IPS-11a (cell line): ENCODE measurements at regions not wholly inside any gene's neighbourhood (a gene's known extent, or its start where the extent isn't known, plus 50 kb on each side); places are given as distances from the start of the nearest gene placed in this dataset.

Source experiments
- H3K4me3 ChIP-seq: one replicate; pipeline ENCODE4 v1.5.1; 2013; ENCODE audit warnings: low read depth, low read length, control low read depth

GRCh38 chr15:31486506-31486905 is 159.9 kb downstream of the KLF13 start:
- no peak overlapping the region for H3K4me3 ChIP-seq

DNA sequence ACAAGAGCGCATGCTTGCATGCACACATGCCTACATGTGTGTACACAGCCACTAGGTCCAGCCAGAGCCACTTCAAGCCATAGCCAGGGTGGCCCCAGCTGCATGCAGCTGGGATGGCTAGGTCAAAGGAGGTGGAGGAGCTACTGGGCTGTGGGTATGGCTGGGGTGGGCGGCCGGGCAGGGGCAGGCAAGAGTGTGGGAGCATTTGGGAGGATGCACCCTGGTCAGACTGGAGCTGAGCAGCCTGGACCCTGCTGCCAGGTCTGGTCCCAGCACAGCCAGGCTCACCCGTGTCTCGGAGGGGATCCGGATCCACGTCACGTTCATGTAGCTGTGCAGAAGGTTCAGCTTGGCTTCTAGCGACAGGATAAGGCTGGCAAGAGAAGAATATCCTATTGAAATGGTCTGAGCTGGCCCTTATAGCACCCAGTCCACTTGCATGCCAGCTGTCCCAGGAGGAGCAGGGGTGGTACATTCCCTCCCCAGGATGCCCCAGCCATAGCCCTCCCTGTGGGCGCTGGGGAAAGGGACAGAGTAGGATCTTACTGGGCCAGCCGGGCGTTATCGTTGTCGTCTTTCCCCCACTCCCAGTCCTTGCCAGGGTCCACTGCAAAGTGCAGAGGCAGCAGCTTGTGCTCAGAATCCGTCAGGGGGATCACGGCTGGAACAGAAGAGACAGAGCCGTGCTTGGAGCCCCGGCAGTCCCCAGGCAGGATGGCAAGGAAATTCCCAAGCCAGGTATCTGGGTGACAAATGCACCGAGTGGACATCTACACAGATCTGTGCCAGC is 160.5 kb downstream of the KLF13 start:
- H3K4me3 ChIP-seq: no peak overlapping the region

DNA sequence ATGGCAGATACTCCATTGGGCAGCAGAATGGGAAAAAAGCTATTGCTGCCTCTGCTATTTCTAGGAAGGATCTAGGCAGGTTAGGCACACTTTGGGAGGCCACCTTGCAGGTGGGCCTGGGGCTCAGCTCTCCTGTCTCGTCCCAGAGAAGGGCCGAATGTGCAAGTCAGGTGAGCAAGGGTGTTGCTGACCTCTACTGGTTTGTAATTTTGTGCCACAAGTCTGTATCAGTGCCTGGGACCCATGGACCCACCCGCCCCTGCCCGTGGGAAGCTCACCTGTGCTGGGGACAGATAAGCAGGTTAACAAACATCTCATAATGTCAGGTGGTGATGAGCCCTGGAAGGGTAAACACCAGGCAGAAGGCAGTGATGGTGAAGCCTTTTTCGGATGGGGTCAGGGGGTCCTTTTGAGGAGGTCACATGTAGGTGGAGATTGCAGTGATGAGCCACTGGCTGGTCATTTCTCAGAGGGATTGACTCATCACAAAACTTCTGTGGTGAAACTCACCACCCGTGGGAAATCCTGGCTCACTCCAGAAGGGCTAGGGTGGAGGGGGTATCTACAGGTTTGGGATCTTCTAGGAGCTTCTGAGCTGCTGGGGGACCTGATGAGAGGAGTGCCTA is 161.3 kb downstream of the KLF13 start:
- H3K4me3 ChIP-seq: no peak overlapping the region

GRCh38 chr15:31488437-31489204 is 162.0 kb downstream of the KLF13 start:
- no peak overlapping the region for H3K4me3 ChIP-seq

DNA sequence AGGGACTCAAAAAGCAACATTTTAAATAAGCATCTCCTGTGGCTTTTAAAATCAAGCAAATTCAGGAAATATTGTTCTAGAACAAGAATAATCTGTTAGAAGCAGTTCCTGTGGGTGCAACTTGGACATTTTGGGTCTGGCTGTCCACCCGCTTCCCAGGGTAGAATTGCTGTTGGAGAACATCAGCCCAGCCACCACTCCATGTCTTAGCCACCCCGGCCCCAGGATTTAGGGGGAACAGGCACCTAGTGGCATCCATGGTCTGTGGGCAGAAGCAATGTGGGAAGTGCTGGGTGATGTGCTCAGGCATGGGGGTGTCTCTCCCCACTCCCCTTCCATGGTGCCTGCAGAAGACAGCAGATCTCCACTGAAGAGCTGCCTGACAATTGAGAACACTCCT is 162.6 kb downstream of the KLF13 start:
- no peak overlapping the region for H3K4me3 ChIP-seq

- no peak overlapping the region for H3K4me3 ChIP-seq
These were observed 163.4 kb downstream of the KLF13 start for GRCh38 chr15:31489801-31490646.

DNA sequence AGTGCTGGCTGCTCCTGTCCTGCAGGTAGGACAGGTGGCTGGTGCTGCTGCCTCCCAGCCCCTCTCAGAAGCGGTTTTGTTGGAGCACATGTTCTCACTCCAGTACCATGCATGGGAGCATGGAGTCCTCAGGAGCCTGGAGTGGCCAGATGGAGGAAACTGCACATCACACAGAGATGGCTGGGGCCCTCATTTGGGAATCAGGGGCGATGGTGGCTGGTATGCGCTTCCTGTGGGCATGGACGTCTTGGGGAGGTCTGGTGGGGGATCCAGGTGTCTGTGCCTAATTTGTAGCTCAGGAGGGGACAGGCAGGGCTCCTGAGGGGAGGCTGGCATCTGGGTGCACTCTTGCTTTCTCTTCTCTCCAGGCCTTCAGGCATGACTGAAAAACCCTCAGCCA is 168.2 kb downstream of the KLF13 start:
- no peak overlapping the region for H3K4me3 ChIP-seq

- H3K4me3 ChIP-seq: no peak overlapping the region
These were observed 168.6 kb downstream of the KLF13 start for GRCh38 chr15:31495281-31495680.

GRCh38 chr15:31497838-31498237 is 171.2 kb downstream of the KLF13 start:
- no peak overlapping the region for H3K4me3 ChIP-seq

GRCh38 chr15:31498329-31498728 is 171.7 kb downstream of the KLF13 start:
- H3K4me3 ChIP-seq: no peak overlapping the region

DNA sequence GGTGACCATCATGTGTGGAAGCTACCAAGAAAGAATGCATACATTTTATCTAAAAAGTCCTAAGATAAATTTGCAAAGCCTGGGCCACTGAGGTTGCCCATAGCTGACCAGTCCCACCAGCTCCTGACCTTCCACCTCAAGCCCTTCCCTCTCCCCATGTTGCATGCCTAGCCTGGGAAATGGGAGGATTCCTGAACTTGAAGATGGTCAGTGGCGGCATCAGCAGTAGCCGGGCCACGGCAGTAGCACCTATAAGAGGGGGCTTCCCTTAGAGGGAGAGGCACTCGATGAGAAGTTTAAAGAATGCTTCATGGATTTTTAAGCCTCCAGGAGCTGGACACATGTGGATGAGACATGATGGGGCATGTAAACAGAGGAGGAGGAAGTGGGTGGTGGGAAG is 172.1 kb downstream of the KLF13 start:
- no peak overlapping the region for H3K4me3 ChIP-seq

DNA sequence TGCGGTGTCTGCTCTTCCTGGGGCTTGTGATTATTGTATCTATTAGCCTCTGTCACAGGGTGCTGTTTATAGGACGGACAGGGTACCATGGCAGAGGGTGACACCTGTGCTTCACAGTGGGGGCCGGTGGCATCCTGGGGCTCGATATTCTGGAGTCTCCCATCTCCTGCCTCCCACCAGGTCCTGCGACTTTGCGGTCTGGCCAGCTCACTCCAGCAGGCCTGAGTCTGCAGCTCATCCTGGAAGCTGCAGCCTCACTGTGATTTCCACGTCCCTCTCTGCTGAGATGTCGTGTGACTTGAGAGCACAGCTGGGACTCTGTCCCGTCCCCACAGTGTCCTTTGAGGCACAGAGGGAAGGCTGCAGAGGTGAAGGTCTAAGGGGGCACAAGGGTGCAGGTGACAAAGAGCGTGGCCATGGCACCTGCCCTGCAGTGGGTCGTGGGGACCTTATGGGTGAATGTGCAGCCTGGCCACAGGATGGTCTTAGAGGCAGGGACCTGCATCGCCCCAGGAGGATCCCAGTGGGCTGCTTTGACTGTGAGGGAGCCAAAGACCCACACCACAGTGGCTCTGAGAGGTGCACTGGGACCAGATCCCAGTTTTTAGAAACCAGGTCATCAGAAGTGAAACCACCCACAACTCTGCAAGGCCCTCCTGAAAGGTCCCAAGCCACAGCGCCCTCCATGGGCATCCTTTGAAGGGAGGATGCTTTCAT is 172.8 kb downstream of the KLF13 start:
- no peak overlapping the region for H3K4me3 ChIP-seq

DNA sequence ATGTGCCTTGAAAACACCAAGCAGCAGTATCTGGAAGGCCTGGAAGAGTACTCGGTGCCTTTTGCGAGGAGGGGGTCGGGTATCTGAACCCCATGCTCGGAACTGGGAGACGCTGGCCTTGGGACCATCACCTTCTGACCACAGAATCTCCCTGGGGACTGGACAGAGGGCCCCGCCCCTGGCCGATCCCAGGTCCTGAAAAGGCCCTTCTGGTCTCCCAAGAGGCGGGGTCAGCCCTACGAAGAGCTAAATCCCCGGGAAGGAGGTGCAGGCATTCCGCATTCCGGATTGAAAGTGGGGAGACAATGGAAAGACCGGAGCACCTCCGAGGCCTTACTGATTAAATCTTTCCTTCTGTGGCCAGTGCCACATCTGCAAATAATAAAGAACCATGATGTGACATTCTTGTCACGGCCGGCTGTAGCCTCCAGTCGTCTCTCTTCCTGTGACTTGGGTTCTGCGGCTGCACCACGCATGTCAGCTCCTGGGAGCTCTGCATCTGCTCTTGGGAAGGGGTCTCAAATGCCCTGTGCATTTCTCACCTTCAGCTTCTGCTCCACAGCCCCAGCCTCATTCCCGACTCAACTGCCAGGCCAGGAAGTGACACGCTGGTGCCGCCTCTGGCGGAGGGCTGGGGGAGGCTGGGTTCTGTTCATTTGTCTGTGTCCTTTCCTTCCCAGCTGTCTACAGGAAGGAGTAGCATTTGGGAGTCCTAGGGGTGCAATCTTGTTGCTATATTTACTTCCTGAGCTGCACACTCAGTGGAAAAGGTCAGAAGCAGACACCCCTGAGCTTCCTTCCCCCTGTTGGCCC is 173.5 kb downstream of the KLF13 start:
- H3K4me3 ChIP-seq: no peak overlapping the region

DNA sequence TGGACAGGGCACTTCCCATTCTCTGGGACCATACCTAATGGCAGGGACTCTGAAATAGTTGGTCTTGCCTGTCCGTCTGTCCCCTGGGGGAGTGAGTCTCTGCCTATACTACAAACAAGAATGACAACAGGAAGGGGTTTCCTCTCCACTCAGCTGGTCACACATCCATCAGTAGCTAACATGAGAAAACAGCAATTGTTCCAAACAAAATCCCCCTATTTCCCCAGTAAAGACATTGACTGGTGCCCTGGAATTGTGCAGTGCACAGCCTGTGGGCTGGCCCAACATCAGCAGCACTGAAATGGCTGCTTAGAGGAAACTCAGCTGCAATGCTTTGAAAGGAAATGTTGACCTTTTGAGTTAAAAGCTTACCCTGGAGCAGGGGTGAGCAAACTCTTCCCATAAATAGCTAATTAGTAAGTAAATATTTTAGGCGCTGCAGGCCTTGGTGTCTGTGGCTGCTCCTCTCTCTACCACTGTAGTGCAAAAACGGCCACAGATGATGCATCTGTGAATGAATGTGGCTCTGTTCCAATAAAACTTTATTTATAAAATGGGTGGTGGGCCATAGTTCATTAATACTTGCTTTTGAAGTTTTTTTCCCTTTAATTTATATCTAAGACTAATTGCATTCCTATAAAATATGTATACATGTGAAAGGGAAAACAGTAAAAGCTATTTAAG is 174.3 kb downstream of the KLF13 start:
- no peak overlapping the region for H3K4me3 ChIP-seq

DNA sequence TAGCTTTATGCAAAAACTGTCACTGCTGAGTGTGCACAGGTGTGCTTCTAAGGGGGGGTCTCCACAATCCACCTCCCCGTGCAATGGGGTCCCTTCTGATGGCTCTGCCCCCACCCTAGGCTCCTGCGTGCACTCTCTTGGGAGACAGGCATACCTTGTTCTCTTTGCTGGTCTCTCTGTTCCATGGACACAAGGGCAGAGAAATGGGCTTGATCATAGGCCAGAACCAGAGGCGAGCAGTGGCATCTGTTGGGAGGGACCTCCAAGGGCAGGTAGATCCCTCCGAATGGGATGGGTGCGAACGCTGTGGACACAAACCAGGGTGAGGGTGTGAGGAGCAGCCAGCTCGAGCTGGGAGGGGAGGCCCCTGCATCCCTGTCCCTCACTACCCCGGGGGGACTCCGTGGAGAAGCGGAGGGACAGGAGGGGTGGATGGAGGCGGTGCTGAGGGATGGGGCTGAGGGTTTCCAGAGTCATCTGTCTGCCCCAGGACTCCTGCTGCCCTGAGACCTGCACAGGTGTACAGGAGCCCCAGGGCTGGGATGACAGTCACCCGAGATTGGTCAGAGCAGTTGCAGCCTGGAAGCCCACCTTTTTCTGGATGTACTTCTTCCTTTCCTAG is 175.0 kb downstream of the KLF13 start:
- no peak overlapping the region for H3K4me3 ChIP-seq

DNA sequence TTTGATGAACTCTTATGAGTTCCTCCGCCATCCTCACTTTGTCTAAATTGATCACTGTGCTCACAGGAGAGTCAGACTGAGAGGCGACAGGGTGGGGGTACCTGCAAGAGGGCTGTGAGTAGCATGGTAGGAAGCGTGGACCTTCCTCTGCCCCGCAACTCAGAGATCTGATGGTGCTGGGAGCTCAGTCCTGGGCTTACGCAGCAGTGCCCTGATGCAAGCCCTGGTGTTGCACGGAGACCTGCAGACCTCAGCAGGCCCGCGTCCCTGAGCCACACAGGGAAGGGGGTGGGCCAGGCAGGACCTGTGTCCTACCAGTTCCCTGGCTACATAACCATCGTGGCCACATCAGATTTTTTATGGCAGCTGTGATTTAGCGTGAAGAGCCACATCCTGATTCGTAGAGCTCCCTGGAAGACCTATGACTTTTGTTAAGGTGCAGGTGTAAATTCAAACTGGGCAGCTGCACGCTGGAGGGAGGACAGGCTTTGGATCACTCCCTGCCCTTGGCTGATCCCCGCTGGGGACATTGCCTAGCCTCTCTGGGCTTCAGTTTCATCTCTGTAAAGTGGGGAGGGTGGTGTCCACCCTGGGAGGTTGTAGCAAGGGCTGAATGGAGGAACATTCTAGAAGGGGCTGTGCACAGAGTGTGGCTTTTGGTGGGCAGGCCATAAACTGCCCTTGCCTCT is 176.1 kb downstream of the KLF13 start:
- H3K4me3 ChIP-seq: no peak overlapping the region

- no peak overlapping the region for H3K4me3 ChIP-seq
These were observed 176.6 kb downstream of the KLF13 start for GRCh38 chr15:31503256-31503655.
